ENCODE measurements at regions not wholly inside any gene's neighbourhood (a gene's known extent, or its start where the extent isn't known, plus 50 kb on each side); places are given as distances from the start of the nearest gene placed in this dataset.

DNA sequence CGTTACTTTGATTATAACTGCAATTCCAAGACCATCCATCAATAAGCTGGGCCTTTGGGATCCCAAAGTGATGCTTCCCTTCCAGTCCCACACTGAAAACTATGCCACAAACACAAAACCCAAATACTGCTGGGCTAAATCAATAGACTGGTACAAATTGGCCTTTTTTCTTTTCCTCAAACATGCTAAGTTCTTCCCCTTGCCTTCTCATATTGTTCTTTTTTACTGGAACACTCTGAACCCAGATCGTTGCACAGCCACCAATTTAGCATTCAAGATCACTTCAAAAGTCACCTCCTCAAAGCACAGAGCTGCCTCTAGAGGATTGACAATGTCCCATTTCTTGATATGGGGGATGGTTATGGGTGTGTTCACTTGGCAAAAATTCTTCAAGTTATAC is 66.0 kb downstream of the ACTL7B start:
- no peak for TF ChIP-seq CTCF (IDR thresholded peaks at IDR 0.05)
- no peaks in the 10 kb centered on the region for H3K27me3 Mint-ChIP-seq (ENCODE audit: unreplicated experiment)
- H3K36me3 Mint-ChIP-seq (ENCODE audit: unreplicated experiment) = no peaks in the 10 kb centered on the region
- no peak for DNase-seq (ENCODE audit: extremely low spot score, unreplicated experiment)
- H3K9me3 Mint-ChIP-seq (ENCODE audit: unreplicated experiment) = peaks cover 9% of the 10 kb centered on the region
- H3K27ac Mint-ChIP-seq (ENCODE audit: unreplicated experiment) = no peak overlapping the region
- no peak overlapping the region for H3K4me3 Mint-ChIP-seq (ENCODE audit: unreplicated experiment)
- H3K4me1 Mint-ChIP-seq (ENCODE audit: unreplicated experiment) = peaks cover 21% of the 10 kb centered on the region

- H3K36me3 Mint-ChIP-seq (ENCODE audit: unreplicated experiment) = no peaks in the 10 kb centered on the region
- peak overlapping the region; percentile 76 for H3K27ac Mint-ChIP-seq (ENCODE audit: unreplicated experiment)
- no peaks in the 10 kb centered on the region for H3K27me3 Mint-ChIP-seq (ENCODE audit: unreplicated experiment)
- H3K4me1 Mint-ChIP-seq (ENCODE audit: unreplicated experiment) = peaks cover 29% of the 10 kb centered on the region
- H3K9me3 Mint-ChIP-seq (ENCODE audit: unreplicated experiment) = peaks cover 5% of the 10 kb centered on the region
- peak overlapping the region; percentile 0 for H3K4me3 Mint-ChIP-seq (ENCODE audit: unreplicated experiment)
- DNase-seq (ENCODE audit: extremely low spot score, unreplicated experiment) = no peak
- TF ChIP-seq CTCF (IDR thresholded peaks at IDR 0.05) = no peak
These were observed 68.1 kb downstream of the ACTL7B start for GRCh38 chr9:108787690-108788048.

- TF ChIP-seq CTCF (IDR thresholded peaks at IDR 0.05) = no peak
- H3K4me3 Mint-ChIP-seq (ENCODE audit: unreplicated experiment) = peak overlapping the region; percentile 0
- no peak for DNase-seq (ENCODE audit: extremely low spot score, unreplicated experiment)
- peaks cover 5% of the 10 kb centered on the region for H3K9me3 Mint-ChIP-seq (ENCODE audit: unreplicated experiment)
- H3K4me1 Mint-ChIP-seq (ENCODE audit: unreplicated experiment) = peaks cover 29% of the 10 kb centered on the region
- peak overlapping the region; percentile 76 for H3K27ac Mint-ChIP-seq (ENCODE audit: unreplicated experiment)
- H3K27me3 Mint-ChIP-seq (ENCODE audit: unreplicated experiment) = no peaks in the 10 kb centered on the region
- no peaks in the 10 kb centered on the region for H3K36me3 Mint-ChIP-seq (ENCODE audit: unreplicated experiment)
These were observed 68.7 kb downstream of the ACTL7B start for GRCh38 chr9:108786901-108787689.

DNA sequence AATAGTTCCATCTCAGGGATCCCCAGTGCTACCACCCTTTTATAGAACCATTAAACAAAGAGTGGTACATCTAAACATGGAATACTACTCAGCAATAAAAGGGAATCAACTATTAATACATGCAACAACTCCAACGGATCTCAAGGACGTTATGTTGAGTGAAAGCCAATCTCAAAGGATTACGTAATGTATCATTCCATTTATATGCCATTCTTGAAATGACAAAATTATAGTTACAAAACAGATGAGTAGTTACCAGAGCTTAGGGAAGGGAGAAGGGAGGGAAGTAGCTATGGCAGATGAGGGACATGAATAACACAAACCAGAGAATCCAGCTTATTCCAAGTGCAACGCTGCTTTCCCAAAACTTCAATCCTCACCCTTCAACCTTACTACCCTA is 69.5 kb downstream of the ACTL7B start:
- no peak for TF ChIP-seq CTCF (IDR thresholded peaks at IDR 0.05)
- DNase-seq (ENCODE audit: extremely low spot score, unreplicated experiment) = no peak
- Mint-ChIP-seq H3K4me1 (ENCODE audit: unreplicated experiment) (peaks cover 29% of the 10 kb centered on the region), H3K36me3 (ENCODE audit: unreplicated experiment) (no peaks in the 10 kb centered on the region), H3K27me3 (ENCODE audit: unreplicated experiment) (peaks cover 5% of the 10 kb centered on the region), H3K9me3 (ENCODE audit: unreplicated experiment) (peaks cover 5% of the 10 kb centered on the region), H3K4me3 (ENCODE audit: unreplicated experiment) (no peak overlapping the region), H3K27ac (ENCODE audit: unreplicated experiment) (peak overlapping the region; percentile 76)

DNA sequence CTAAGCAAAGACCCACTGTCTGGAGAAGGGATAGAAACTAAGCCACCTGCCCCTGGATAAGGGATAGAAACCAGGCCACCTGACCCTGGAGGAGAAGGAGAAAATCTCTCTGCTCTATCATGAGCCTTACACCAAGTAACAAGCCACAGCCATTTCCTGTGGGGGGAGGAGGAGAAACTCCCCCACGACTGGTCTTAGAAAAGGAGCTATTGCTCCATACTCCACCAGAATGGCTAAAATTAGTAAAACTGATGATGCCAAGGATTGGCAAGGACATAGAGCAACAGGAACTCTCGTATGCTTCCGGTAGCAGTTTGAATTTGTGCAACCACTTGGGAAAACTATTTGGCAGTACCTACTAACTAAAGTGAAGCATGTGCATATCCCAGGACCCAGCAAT is 70.8 kb downstream of the ACTL7B start:
- H3K4me1 Mint-ChIP-seq (ENCODE audit: unreplicated experiment) = peaks cover 29% of the 10 kb centered on the region

More for the DNA sequence above, 70.8 kb downstream of the ACTL7B start:
- H3K9me3 Mint-ChIP-seq (ENCODE audit: unreplicated experiment) = peaks cover 5% of the 10 kb centered on the region
- TF ChIP-seq CTCF (IDR thresholded peaks at IDR 0.05) = no peak
- peaks cover 11% of the 10 kb centered on the region for H3K27me3 Mint-ChIP-seq (ENCODE audit: unreplicated experiment)
- DNase-seq (ENCODE audit: extremely low spot score, unreplicated experiment) = no peak
- H3K36me3 Mint-ChIP-seq (ENCODE audit: unreplicated experiment) = no peaks in the 10 kb centered on the region
- H3K27ac Mint-ChIP-seq (ENCODE audit: unreplicated experiment) = no peak overlapping the region
- H3K4me3 Mint-ChIP-seq (ENCODE audit: unreplicated experiment) = no peak overlapping the region

Measured in osteocyte (in vitro differentiated cells).